ENCODE measurements at regions not wholly inside any gene's neighbourhood (a gene's known extent, or its start where the extent isn't known, plus 50 kb on each side); places are given as distances from the start of the nearest gene placed in this dataset.

GRCh38 chr18:43780782-43781340, 503.6 kb upstream of the SYT4 start:
- TF ChIP-seq CTCF (IDR thresholded peaks at IDR 0.05) (no peak), MYBL2 (CRISPR knock-in tag; IDR thresholded peaks at IDR 0.05) (no peak), MLX (CRISPR knock-in tag; IDR thresholded peaks at IDR 0.05) (no peak), CDX4 (CRISPR knock-in tag; IDR thresholded peaks at IDR 0.05; ENCODE audit: borderline replicate concordance) (no peak), CREM (CRISPR knock-in tag; IDR thresholded peaks at IDR 0.05) (no peak)
